ENCODE measurements at regions not wholly inside any gene's neighbourhood (a gene's known extent, or its start where the extent isn't known, plus 50 kb on each side); places are given as distances from the start of the nearest gene placed in this dataset.

- no peak for TF ChIP-seq CTCF (IDR thresholded peaks at IDR 0.05; ENCODE audit: poor library complexity, severe bottlenecking)
- TF ChIP-seq EP300 (conservative IDR thresholded peaks at IDR 0.05; ENCODE audit: poor library complexity, severe bottlenecking), result no peak
- TF ChIP-seq RAD21 (conservative IDR thresholded peaks at IDR 0.05), result no peak
- TF ChIP-seq TAF1 (IDR thresholded peaks at IDR 0.05; ENCODE audit: low read depth), result no peak
- TF ChIP-seq EZH2 (IDR thresholded peaks at IDR 0.05; ENCODE audit: borderline replicate concordance, insufficient read depth, low read length, poor library complexity, severe bottlenecking), result no peak
- no peak for TF ChIP-seq POLR2AphosphoS5 (IDR thresholded peaks at IDR 0.05)
Observed at GRCh38 chr16:61014869-61015268, 1021.4 kb downstream of the CDH8 start.

Data from neural cell (in vitro differentiated cells).